Stimulated activated CD8-positive, alpha-beta memory T cell treated with anti-CD3 and anti-CD28 coated beads, Interleukin-4, amount 100 ng/mL, for 4 hours (primary cell): ENCODE measurements at regions not wholly inside any gene's neighbourhood (a gene's known extent, or its start where the extent isn't known, plus 50 kb on each side); places are given as distances from the start of the nearest gene placed in this dataset.

Experiments
- DNase-seq, 2 donors: peaks; one replicate each; pipeline ENCODE4 v3.0.0-alpha.2; 2020; ENCODE audit warnings: low read depth in 2 of 2, low spot score in 1 of 2

DNA sequence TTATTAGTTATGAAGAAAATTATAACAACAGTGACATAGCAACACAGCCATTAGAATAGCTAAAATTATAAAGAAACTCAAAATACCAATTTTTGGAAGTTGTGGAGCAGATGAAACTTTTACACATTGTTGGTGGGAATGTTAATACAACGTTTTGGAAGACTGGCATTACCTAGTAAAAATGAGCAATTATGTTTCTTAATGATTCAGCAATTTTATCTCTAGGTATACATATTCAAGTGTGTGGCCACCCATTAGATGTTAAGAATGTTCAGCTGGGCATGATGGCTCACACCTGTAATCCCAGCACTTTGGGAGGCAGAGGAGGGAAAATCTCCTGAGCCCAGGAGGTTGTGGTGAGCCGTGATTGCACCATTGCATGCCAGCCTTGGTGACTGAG, 78.8 kb downstream of the INSIG2 start:
- DNase-seq: no peak

DNA sequence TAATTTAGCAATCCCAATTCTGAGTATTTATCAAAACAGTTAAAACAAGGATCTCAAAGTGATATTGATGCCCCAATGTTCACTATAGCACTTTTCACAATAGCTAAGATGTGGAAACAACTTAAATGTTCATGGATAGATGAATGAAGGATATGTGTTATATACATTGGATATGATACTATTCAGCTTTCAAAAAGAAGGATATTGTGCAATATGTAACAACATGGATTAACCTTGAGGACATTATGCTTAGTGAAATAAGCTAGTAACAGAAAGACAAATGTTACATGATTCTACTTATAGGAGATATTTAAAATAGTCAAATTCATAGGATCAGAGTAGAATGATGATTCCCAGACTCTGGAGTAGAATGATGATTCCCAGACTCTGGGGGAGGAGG, 78.0 kb downstream of the INSIG2 start:
- DNase-seq: no peak

DNA sequence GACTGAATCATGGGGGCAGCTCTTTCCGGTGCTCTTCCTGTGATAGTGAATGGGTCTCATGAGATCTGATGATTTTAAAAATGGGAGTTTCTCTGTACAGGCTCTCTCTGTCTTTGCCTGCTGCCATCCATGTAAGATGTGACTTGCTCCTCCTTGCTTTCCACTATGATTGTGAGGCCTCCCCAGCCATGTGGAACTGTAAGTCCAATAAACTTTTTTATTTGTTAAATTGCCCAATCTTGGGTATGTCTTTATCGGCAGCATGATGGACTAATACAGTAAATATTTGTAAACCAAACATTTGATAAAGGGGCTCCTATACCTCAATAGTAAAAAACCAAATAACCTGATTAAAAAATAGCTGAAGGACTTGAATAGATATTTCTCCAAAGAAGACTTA, 77.3 kb downstream of the INSIG2 start:
- DNase-seq: no peak
